GM18508 (cell line): ENCODE measurements at regions not wholly inside any gene's neighbourhood (a gene's known extent, or its start where the extent isn't known, plus 50 kb on each side); places are given as distances from the start of the nearest gene placed in this dataset.
"Not testable (repeated sequence)": the region's sequence is repeated elsewhere in the genome, so short reads cannot be mapped to it uniquely, and the experiment has no call there.

Source experiments
- ATAC-seq: cut with Tn5 transposase; IDR thresholded peaks from one replicate; pipeline ENCODE4 v1.9.1; 2021; ENCODE audit warnings: moderate number of reproducible peaks; ENCODE audit not compliant: insufficient read depth, unreplicated experiment

- no peak for ATAC-seq
Measured at GRCh38 chr15:93973287-93973686, 258.1 kb upstream of the MCTP2 start.

- no peak for ATAC-seq
Measured at GRCh38 chr15:93968773-93969172, 262.6 kb upstream of the MCTP2 start.

- no peak for ATAC-seq
Measured at GRCh38 chr15:93965304-93965908, 266.0 kb upstream of the MCTP2 start.

- no peak for ATAC-seq
Measured at GRCh38 chr15:93954985-93955571, 276.3 kb upstream of the MCTP2 start.

DNA sequence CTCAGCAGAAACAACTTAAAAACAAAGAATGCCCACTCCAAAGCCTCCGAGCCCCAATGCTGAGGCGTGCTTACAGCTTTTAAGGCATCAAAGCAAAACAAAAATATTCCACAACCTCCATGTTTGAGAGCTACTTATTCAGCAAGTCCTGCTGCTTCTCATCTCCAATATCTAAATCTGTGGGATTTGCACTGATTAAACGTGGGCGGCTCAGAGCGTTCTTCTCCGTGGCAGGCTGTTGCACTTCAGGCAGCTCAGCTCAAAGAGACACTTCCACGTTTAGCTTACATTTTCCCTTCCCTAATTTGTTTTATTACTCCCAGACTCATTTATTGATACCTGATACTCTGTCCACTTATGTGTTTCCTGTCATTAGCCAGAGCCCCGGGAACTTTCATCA, 282.6 kb upstream of the MCTP2 start:
- ATAC-seq = no peak

GRCh38 chr15:93943586-93943985, 287.8 kb upstream of the MCTP2 start:
- no peak for ATAC-seq

DNA sequence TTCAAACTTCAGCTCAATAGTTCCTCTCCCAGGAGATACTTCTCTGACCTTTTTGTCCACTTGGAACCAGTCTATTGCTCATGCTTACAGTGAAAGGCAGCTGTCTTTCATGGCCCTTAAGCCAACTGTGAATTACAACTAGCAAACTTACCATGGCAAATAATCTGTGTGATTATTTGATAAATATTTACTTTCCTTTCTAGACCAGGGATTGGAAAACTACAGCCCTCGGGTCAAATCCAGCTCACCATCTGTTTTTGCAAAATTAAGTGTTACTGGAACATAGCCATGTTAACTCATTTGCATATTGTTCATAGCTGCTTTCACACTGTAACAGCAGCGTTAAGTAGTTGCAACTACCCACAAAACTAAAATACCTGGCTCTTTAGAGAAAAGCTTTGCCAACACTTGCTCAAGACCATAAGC, 289.1 kb upstream of the MCTP2 start:
- ATAC-seq = no peak

GRCh38 chr15:93941697-93942096, 289.7 kb upstream of the MCTP2 start:
- no peak for ATAC-seq

- no peak for ATAC-seq
Measured at GRCh38 chr15:93940226-93940625, 291.1 kb upstream of the MCTP2 start.

DNA sequence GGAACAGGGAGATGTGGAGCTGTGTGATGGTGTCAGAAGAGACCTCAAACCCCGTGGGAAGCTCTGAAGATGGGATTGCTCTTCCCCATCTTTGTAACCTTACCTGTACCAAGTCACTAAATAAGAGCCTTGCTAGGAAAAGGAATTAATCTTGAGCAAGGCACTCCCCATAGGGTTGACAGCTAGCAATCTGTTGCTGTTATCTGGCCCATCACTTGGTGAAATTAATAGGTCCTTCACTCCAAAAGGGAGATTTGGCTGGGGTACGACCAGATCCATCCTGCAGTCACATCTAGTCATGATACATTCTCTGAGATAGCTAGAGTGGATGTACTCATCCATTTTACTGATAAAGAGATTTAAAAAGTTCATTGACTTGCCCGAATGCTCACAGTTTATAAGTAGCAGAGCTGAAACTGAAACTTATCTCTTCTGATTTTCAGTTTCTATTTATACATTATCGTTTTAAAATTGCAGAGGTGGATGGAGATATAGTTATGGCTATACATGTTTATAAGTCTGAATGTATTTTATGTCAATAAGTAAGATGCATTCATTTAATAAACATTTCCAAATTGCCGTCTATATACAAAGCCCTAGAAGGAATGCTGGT, 299.1 kb upstream of the MCTP2 start:
- peak; percentile 93 for ATAC-seq

- no peak for ATAC-seq
Measured at GRCh38 chr15:93929375-93930094, 301.8 kb upstream of the MCTP2 start.

DNA sequence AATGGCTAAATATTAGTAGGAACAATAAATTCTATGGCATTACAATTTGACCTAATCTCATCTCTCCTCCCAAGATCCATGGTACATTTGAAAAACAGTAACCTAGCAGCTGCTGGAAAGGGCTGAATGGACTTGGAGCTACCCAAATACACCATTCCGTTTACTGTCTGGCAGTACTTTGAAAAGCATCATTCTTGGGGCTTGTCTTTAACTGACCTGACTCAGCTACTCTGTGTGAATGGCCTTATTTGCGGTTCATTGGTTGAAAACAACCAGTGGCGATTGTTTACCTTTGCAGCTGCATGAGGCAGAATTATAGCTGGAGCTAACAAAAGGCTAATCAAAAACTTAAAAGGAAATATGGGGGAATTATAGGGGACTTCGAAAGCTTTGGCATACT, 311.2 kb upstream of the MCTP2 start:
- ATAC-seq = no peak

- ATAC-seq = not testable (repeated sequence)
Measured at GRCh38 chr15:93918801-93919200, 312.6 kb upstream of the MCTP2 start.

DNA sequence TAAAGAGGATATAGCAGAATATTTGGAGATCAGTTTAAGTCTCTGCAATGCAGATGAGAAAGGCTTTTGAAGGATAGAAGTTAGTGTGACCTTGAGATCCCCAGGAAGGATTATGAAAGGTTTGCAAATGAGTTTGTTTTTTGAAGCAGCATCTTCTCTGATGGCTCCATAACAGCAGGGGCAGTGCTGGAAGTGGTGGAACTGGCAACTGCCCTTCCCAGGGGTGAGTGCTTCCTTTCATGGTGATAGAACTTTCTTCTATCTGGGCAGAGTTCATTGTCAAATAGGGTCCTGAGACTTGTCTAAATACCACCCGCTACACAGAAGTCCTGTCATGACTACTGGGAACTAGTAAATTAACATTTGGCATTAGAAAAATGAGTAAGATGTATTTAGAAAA, 314.2 kb upstream of the MCTP2 start:
- ATAC-seq = no peak

DNA sequence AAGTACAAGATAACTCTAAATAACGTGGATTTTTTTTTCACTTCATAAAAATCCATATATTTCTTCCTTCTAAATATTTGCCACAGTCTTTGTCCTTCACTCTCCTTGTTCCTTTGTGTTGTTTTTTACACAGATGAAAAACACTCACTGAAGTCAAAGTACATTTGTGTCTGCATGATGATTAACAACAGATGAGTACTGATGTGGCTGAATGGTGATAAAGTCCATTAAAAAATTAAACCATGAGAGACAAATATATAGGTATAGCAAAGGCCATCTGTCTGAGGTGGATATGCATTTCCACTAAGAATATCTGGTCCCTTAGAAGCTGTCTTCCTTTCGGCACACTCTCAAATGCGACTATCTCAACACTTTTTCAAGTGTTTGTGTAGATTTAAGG, 317.5 kb upstream of the MCTP2 start:
- no peak for ATAC-seq

GRCh38 chr15:93913310-93913709, 318.1 kb upstream of the MCTP2 start:
- ATAC-seq = no peak

DNA sequence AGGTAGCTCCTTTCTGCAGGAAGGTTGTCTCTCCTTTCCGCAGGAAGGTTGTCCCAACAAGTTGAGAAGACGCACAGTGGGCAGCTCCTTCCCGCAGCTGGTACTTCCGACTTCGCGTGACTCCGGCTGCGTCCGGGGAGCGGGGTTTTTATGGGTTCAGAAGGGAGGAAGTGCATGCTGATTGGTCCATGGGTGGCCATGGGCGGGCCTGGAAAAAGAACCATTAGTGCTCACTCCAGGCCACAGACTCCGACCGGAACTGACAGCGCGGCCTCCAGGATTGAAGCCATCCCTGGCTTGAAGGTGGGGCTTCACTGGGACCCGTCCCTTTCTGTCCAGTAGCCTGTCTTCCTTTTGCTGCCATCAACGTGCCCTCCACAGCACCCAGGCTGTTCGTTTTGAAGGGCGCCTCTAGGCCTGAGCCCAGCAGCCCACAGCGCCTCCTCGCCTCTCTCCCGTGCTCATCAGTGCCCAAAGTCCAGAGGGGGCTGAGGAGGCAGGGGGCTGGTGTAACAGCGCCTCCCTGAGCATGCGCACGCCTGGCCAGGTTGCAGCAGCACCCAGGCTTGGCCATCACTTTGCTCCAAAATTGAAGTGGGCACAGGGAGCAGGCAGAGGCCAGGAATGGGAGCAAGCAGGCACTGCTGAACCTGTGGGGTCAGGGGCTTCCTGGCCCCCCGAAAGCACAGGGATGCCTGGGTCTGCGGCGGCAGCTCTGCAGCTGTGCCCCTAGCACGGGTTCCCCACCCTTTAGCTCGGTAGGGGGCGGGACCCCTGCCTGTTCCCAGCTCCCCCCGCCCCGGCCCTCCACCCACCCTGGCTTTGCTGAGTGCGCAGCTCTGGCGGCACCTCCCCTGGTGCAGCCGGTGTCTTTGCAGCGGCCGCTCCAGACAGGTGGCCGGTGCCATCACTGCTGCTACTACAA, 330.6 kb upstream of the MCTP2 start:
- ATAC-seq = no peak

DNA sequence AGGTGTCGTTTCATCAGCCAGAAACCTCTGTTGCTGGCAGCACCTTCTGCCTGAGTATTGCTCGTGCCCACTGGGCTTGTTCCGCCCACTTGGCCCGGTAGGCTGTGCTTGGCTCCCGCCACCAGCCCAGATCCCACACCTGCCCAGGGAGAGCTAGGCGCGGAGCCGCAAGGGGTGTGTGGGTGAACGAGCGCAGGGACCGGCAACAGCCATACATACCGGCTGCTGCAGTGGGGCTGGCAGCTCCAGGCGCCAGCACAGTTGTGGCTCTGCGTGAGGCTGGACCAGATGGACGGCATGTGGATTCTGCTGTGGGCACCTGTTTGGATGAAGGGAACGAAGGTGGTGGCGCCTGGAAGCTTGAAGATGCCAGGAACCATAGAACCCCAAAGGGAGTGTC, 331.5 kb upstream of the MCTP2 start:
- ATAC-seq = no peak

DNA sequence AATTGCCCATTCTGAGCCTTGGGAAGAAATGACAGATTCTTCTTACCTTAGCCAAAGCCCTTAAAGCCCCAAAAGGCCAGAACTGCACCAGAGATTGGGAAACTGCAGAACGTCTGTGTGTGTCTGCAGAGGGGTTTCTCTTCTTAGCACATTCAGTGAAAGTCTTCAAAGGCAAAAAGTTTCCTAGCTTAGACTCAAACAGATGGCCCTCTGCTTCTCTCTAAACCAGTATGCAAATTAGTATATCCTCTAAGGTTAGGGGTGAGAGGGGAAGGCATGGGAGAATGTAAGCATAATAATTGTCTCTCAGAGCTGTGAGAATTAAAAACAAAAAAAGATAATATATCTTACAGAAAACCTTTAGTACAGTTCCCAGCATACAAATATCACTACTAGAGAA, 334.0 kb upstream of the MCTP2 start:
- no peak for ATAC-seq

DNA sequence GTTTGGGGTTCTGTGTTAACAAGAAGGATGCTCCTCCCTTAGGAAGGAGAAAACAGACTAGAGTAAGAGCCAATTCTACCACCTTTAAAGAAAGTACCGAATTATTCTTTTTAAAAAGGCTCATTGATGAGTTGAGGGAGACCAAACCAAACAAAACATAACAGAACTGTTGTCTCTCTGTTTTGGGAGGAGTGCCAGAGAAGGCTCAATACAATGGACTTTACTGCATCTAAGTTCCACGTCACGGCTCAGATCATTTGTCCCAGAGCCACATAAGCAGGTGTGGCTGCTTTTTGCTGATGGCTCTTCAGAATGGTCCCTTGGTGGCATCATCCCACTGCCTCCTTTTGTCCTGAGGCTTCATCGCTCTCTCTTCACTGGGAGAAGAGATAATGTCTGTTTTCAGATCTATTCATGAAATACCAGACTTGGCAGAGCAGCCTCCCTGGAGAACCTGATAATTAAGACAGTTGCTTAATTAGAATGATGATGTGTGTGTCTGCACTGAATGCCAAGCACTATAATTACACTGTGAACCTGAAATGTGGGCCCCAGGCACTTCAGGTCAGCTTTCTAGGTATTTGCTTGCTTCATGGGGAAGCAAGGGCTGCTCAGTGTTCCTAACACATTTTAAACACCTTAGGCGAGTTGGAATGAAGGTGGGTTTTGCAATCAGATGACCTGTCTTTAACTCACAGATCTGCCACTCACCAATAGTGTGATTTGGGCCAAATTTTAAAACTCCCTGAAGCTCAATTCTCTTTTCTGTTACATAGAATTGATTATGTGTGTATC, 335.2 kb upstream of the MCTP2 start:
- no peak for ATAC-seq
